ENCODE measurements at regions not wholly inside any gene's neighbourhood (a gene's known extent, or its start where the extent isn't known, plus 50 kb on each side); places are given as distances from the start of the nearest gene placed in this dataset.

DNA sequence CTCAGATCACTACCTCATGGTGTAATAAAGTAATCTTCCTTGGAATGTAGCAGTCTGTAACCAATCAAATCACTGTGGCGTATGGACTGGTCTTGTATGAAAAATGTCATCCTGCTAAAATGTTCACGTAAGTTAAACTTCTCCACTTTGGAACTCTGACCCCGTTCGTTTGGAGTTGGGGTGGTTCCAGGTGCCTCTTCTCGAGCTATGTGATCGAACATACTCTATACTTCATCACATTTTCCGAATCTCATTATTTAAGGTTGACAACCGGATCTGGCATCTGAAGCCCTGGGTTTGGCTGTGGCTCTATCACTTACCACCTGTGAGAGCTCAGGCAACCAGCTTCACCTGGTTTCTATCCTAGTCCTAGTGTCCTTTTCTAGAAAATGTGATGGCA lies 148.0 kb upstream of the MYCN start:
- intact Hi-C loops (cut with micrococcal nuclease), result no loop called here
- ChIA-PET POLR2A (no interaction called here), CTCF (no interaction called here)
- H3K27ac Mint-ChIP-seq, result no peak overlapping the region
- H3K4me1 Mint-ChIP-seq, result no peaks in the 10 kb centered on the region
- H3K27me3 Mint-ChIP-seq, result no peaks in the 10 kb centered on the region
- H3K36me3 Mint-ChIP-seq (ENCODE audit: low read depth), result no peaks in the 10 kb centered on the region
- no peak for ATAC-seq (ENCODE audit: low read depth)
- TF ChIP-seq CTCF (IDR thresholded peaks at IDR 0.05), result no peak
- no peaks in the 10 kb centered on the region for H3K9me3 Mint-ChIP-seq
- no peak for DNase-seq
- H3K4me3 Mint-ChIP-seq, result no peak overlapping the region

DNA sequence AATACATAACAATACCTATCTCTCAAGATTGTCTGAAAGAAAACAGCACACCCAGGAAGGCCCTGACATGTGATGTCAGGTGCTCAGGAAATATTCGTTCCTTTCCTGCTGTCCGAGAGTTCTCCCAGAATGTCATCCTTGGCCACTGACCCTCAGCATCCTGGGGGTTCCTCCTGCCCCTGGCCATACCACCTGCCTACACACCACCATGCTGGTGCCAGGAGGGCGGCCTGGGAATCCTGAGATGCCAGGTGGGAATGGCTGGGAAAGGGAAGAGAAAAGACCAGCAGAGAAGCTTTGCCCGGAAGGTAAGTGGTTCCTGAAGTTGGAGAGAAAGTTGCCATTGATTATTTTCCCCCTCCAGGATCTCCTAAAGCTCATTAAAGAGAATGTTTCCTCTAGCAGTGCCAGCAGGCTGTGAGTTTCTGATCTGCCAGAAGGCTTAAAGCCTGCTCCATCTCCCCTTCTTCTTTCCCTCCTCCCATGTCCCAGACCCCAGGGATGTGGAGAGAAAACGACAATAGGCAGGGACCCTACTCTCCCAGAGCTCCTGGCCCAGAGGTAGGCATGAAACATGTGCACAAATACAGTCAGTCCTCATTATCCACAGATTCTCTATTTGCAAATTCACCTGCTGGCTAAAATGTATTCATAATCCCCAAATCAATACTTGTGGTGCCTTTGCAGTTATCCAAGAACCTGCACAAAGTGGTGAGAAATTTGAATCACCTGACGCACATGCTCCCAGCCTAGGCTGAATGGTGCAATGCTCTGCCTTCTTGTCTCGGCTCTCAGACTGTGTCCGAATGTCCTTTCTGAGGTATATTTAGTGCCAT lies 147.1 kb upstream of the MYCN start:
- Mint-ChIP-seq H3K4me1 (no peaks in the 10 kb centered on the region), H3K9me3 (no peaks in the 10 kb centered on the region), H3K36me3 (ENCODE audit: low read depth) (no peaks in the 10 kb centered on the region), H3K27me3 (no peaks in the 10 kb centered on the region), H3K4me3 (no peak overlapping the region), H3K27ac (no peak overlapping the region)
- no peak for ATAC-seq (ENCODE audit: low read depth)
- ChIA-PET CTCF (no interaction called here), POLR2A (no interaction called here)
- no peak for TF ChIP-seq CTCF (IDR thresholded peaks at IDR 0.05)
- DNase-seq, result no peak
- intact Hi-C loops (cut with micrococcal nuclease), result no loop called here

GRCh38 chr2:15793978-15794377 lies 146.4 kb upstream of the MYCN start:
- no peak for DNase-seq
- TF ChIP-seq CTCF (IDR thresholded peaks at IDR 0.05), result no peak
- no peak for ATAC-seq (ENCODE audit: low read depth)
- ChIA-PET POLR2A (no interaction called here), CTCF (no interaction called here)
- Mint-ChIP-seq H3K27ac (no peak overlapping the region), H3K9me3 (no peaks in the 10 kb centered on the region), H3K36me3 (ENCODE audit: low read depth) (no peaks in the 10 kb centered on the region), H3K4me3 (no peak overlapping the region), H3K4me1 (no peaks in the 10 kb centered on the region), H3K27me3 (no peaks in the 10 kb centered on the region)
- intact Hi-C loops (cut with micrococcal nuclease), result no loop called here

GRCh38 chr2:15794608-15795134 lies 145.7 kb upstream of the MYCN start:
- DNase-seq, result no peak
- ChIA-PET POLR2A (no interaction called here), CTCF (no interaction called here)
- TF ChIP-seq CTCF (IDR thresholded peaks at IDR 0.05), result no peak
- Mint-ChIP-seq H3K4me1 (no peaks in the 10 kb centered on the region), H3K27me3 (no peaks in the 10 kb centered on the region), H3K9me3 (no peaks in the 10 kb centered on the region), H3K4me3 (no peak overlapping the region), H3K36me3 (ENCODE audit: low read depth) (no peaks in the 10 kb centered on the region), H3K27ac (no peak overlapping the region)
- intact Hi-C loops (cut with micrococcal nuclease), result no loop called here
- ATAC-seq (ENCODE audit: low read depth), result no peak

DNA sequence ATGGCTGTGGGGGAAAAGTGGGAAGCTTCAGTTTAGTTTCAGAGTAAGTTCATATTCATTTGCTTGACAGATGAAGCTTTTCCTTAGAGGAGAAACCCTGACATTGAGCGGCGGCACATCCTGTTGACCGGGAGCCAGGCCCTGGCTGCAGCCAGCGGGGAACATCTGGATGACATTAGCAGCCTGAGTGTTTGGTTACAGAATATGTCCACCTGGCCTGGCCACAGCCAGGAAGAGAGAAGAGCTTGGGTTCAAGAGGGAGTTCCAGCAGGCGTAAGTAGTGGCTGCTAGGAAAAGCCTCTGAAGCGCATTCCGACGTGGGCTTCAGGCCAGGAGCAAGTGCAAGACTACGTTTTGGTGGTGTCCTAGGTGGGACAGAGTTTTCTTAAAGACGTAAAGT lies 144.9 kb upstream of the MYCN start:
- CTCF ChIA-PET, result no interaction called here
- Mint-ChIP-seq H3K9me3 (no peaks in the 10 kb centered on the region), H3K36me3 (ENCODE audit: low read depth) (no peaks in the 10 kb centered on the region), H3K4me1 (no peaks in the 10 kb centered on the region), H3K27ac (no peak overlapping the region), H3K4me3 (no peak overlapping the region), H3K27me3 (no peaks in the 10 kb centered on the region)
- ATAC-seq (ENCODE audit: low read depth) (no peak), DNase-seq (no peak)
- POLR2A ChIA-PET, result no interaction called here
- no peak for TF ChIP-seq CTCF (IDR thresholded peaks at IDR 0.05)
- intact Hi-C loops (cut with micrococcal nuclease), result no loop called here

Measured in activated B cell treated with CpG ODN at 0.5 μM for 24 hours (primary cell).